GM18909 (cell line): ENCODE measurements at regions not wholly inside any gene's neighbourhood (a gene's known extent, or its start where the extent isn't known, plus 50 kb on each side); places are given as distances from the start of the nearest gene placed in this dataset.

Source experiments
- ATAC-seq: cut with Tn5 transposase; IDR thresholded peaks from one replicate; pipeline ENCODE4 v1.9.1; 2021; ENCODE audit warnings: mild to moderate bottlenecking; ENCODE audit not compliant: unreplicated experiment, poor library complexity

- ATAC-seq: no peak
Measured at GRCh38 chr4:14934704-14935390, 67.4 kb upstream of the CPEB2 start.

GRCh38 chr4:14943749-14944148 lies 58.5 kb upstream of the CPEB2 start:
- ATAC-seq: no peak

GRCh38 chr4:14952352-14952751 lies 49.9 kb upstream of the CPEB2 start:
- peak; percentile 54 for ATAC-seq
